ENCODE measurements at regions not wholly inside any gene's neighbourhood (a gene's known extent, or its start where the extent isn't known, plus 50 kb on each side); places are given as distances from the start of the nearest gene placed in this dataset.

DNA sequence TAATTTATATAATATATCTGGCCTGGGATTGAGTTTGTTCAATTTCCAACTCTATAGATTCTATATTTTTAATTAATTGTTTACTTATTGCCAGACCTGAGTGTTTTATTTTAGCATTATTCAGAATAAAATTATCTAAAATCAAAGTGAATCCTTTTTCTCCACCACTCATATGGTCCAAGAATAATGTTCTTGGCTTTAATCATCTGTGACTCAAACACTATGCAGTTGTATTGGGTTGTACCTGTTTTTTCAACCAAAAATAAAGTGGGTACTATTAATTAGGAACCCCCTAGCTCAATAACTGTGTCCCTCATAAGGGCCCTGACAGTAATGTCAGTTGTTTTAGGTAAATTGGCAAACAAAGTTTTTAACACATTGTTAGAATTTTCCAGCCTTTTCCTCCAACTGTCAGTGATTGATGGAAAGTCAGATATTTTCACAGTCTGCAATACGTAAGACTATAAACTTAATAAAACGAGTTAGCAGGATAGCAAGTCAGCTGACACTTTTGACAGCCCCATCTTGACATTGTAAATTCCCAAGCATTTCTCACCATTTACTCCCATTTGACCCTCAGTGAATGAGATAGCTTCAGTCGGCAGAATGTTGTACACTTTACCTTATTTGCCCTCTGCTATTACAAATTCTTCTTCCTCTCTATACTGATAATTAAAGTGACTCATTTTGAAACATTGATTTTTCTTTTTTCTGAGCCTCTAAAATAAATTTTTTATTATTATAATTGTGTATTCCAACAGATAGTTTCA lies 587.4 kb downstream of the METTL4 start:
- no peak for DNase-seq

DNA sequence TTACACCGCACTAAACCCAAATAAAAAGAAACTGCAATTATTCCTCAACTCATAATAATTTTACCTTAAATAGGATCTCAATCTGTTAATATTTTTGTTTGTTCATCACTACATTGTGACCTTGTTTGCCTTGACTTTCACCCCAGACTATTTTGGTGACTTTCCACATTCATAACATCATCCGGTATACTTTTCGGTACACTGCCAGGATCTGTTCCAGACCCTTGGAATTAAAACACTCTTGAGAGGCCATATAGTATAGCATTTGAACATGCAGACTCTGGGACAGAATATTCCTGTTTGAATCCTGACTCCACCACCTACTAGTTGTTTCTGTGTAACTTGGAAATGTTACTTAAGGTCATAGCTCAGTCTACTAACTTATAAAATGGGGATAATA lies 577.4 kb downstream of the METTL4 start:
- no peak for DNase-seq

DNA sequence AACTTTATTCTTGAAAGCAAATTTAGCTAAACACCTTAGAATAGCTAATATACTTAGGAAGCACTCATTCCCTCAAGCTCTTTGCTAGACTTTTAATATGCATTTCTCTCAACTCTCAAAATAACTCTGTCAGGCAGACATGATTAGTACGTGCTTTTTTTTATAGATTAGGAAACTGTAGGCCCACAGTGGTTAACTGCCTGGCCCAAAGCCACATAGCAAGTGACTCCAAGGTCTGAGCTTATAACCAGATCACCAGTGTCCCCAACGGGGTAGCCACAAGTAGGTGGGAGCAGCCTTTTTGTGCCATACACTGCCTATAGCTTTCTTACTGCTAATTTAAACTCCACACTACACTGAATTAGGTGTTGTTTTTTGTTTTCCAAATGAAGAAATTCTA lies 576.8 kb downstream of the METTL4 start:
- no peak for DNase-seq

DNA sequence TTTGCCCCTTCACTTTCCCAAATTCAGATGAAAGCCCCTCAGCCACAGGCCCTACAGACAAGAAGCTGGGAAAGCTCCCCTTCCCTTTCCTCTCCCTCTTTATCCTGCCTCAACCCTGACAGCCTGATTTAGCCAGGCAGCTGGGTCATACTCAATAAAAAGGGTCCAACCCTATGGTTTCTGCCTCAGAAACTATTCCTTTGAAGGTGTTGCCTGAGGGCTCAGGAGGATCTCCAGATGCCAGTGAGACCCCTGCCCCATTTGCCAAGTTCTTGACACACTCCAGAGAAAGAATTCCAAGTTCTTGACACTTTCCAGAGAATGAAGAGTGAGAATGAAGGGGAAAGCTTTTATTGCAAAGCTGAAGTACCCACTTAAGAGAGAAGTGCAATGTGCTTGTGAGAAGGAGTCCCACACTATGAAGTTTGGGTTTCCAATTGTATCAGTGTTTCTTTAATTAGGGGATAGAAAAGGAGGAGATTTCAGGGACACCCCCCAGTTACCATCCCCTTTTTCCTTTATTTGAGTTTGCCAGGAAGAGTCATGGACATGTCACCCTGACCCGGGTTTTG lies 576.2 kb downstream of the METTL4 start:
- no peak for DNase-seq

DNA sequence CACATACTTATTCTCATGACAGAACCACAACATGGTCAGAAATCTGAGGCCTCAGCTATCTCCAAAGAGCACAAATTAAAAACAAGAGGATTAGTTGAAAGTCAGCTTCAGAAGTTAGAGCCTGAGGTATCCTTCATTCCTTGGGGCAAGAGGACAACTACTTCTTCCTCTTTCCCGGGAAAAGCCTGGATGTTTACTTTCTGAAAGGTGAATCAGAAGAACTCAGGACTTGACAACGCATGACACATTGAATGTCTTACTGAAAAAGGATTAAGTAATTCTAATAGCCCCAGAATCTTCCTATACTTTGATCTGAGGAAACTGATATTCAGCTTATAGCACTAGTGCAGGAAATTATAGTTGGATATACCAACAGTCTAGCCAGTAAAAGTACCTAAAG lies 573.2 kb downstream of the METTL4 start:
- no peak for DNase-seq

DNA sequence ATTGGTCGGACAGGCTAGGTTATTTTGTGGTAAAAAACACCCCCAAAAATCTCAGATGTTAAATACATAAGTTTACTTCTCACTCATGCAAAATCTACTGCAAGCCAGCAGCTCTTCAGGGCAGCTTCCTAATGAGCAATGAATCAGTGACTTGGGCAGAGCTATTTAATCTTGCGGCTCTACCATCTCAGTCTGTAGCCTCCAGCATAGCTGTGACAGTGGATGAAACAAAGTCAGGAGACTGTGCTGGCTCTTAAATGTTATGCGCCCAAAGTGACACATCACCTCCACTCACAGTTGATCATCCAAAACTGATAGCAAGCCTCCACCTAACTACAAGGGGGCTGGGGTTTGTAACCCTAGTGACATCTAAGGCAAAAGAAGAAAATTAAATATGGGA lies 571.9 kb downstream of the METTL4 start:
- no peak for DNase-seq

DNA sequence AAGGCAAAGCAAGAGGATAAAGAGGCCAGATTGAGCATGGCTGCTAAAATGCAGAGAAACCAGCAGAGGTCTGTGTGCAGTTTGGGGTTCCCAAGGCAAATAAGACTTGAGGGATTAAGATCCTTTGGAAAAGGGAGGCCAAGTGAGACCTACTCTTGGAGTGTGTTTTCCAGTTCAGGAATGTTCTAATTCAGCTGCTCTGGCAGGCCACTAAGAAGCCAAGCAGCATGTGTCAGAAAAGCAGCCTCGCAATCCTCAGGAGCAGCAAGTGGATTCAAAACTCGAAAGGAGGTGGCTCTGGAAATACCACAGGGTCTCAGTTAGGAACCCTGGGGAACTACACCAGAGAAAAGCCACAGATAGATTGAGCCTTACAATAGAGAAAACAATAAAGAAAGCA lies 569.2 kb downstream of the METTL4 start:
- no peak for DNase-seq

DNA sequence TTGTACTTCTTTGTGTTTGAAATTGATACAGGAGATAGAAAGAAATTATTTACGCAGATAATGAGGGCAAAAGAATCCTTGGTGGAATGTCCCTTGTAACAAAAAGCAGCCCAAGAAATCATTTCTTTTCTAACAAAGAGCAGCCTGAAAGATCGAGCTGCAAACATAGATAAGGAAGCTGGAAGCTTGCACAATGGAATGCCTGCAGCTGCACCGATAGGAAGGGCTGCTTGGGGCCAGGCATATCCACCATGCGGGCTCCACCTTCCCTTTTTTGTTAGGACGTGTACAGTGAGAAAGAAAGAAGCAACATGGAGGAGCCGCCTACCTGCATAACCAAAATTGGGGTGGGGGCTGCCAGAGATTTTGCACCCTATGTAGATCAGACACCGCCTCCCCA lies 568.7 kb downstream of the METTL4 start:
- DNase-seq: no peak

DNA sequence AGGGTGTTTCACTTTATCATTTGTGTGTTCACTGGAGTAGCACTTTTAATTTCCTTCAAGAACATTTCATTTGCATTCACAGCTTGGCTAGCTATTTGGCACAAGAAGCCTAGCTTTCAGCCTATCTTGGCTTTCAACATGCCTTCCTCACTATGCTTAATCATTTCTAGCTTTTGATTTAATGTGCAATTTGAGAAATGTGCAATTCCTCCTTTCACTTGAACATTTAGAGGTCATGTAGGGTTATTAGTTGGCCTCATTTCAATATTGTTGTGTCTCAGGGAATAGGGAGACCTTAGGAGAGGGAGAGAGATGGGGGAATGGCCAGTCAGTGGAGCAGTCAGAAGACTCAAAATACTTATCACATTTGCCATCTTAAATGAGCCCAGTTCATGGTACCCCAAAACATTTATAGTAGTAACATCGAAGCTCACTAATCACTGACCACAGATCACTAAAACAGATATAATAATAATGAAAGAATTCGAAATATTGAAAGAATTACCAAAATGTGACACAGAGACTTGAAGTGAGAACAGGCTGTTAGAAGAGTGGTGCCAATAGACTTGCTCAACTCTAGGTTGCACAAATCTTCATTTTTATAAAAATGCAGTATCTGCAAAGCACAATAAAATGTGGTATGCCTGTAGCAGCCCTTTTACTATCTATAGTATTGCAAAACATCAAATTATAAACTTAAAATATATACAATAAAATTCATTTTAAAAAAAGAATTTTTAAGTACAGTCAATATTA lies 561.2 kb downstream of the METTL4 start:
- DNase-seq: no peak

DNA sequence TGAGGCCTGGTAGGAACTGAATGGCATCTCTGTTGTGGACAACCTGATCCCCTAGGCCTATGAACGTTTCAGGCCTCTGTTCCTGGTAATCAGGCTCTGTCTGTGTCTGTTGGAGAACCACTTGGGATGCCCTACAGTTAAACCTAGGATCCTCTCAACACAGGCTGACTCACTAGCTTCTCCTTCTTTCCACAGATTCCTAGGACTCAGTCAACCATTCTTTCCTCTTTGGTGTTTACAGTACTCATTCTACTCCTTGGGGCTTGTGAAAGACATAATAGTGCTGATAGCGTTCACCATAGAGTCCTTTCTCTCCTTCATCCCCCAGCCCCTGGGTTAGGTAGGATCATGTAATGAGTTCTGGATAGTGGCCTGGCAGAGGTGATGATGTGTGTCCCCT lies 544.3 kb downstream of the METTL4 start:
- DNase-seq: no peak

DNA sequence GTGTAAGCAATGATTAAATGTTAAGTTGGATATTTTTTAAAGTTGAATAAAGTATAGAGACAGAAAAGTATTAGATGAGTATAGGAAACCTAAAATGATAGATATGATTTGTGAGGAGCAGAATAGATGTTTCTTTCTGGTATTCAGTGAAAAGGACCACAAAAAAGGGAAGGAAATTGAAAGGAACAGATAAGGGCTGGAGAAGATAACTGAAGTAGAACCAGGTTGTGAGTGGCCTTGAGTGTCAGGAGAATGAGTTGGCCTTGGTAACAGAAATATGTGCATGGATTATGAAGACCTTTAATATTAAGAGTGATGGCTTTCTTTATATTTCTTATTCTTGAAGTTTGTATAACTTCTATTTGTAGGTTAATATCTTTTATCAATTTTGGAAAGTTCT lies 543.5 kb downstream of the METTL4 start:
- no peak for DNase-seq

DNA sequence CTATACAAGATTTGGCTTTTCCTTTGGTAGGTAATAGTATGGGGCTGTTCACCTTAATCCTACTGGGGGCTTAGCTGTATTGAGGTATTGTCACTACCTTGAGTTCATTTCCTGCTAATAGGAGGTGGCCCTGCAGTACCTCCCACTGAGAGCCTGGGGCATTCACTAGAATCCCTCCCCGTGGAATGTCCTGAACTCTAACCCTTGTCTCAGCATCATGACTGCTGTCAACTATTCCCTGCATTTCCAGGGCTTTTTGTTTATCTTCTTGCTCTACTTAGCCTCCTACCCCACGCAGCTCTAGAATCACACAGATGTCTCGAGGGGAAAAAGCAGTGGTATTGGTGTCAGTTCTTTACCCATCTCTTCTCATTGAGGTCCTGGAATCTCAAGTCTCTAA lies 542.3 kb downstream of the METTL4 start:
- no peak for DNase-seq

DNA sequence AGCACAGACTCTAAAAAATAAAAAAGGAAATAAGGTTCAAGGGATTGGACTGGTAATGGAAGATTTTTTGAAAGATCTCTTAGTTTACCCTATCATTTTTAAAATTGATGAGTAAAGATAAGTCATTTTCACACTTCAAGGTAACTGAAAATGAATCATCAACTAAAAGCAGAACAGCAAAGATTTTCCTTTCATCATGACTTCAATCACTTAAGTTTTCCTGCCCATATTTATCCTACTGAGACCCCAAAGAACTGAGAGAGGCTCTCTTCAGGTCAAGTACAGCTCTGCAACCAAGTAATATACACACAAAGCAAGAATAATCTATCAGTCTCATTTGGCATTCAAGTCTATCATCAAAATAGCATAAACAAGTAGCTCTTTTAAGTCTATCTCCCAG lies 540.7 kb downstream of the METTL4 start:
- no peak for DNase-seq

DNA sequence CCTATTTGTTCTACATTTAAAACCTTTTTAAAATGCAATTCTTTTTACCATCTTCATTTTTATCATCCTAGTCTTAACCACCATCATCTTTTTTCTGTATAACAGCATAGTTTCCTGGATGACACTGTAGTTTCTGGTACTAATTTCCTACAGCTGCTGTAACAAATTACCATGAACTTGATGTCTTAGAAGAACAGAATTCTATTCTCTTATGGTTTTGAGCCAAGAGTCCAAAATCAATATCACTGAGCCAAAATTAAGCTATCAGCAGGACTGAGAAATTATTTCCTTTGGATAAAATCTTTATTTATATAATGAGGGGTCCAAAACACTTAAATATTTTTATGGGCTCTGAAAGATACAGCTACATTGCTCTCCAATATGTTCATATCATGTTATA lies 539.3 kb downstream of the METTL4 start:
- DNase-seq: no peak

DNA sequence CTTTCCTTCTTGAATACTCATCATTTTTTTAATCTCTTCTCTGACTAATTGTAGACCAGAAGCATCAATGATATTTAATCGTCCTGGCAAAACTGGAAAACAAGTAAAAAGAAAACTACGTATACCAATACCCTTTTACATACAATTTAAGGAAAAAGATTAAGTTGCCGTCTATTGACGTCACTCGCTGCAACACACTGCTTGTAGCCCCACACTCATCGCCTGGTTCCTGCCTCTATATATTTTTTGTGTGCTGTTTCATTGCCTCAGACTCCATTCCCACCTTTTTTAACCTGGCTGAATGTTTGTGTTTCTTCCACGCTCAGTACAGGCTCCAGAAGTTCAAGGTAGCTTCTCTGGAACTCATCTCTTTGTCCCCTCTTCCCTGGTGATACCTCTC lies 536.2 kb downstream of the METTL4 start:
- no peak for DNase-seq

DNA sequence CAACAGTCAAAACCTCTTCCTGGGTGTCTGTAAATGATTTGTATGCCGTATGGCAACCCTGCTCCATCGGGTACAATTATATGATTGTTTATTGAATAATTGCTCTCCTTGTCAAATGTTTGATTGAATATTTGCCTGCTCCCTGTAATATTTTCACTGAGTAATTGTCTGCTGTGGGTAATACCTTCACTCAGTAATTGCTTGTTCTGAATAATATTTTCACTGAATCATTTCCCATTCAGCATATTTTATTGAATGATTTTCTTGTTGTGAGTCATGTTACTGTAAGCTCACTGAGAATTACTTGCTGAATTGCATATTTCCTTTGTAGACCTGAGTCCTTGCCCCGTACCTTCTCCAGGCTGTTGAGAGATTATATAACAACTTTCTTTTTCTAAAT lies 535.2 kb downstream of the METTL4 start:
- DNase-seq: no peak

DNA sequence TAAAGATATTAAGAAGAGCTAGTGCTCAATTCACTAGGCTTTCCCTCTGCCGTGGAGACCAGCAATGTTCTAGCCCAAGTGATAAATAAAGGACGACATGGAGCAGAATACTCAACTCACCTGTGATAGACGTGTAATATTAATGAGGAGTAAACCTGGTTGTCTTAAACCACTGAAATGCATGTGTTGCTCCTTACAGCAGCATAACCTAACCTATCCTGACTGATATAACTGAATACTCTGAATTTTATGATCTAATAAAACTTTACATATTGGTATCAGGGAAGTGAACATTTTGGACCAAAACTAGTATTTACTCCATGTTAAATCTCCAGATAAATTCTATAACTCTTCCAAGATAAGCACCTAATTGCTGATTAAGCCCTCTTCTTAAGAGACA lies 531.0 kb downstream of the METTL4 start:
- DNase-seq: no peak

DNA sequence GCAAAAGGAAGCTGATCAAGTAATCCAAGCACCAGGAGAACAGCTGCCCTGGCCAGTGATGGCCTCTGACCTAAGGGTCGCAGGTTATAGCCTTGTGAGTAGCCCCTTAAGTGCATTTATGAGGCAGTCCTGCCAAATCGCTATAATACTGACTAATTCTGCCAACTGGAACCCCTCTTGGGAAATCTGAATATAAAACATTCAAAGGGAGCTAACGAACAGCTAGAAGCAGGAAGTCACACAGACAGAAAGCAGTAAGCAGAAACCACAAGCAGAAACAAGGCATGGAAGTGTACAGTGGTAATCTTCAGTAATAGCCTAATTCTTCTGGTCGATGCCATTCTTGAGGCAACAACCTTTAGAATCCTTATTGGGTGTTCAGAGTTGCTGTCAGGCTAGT lies 521.3 kb downstream of the METTL4 start:
- DNase-seq: no peak

DNA sequence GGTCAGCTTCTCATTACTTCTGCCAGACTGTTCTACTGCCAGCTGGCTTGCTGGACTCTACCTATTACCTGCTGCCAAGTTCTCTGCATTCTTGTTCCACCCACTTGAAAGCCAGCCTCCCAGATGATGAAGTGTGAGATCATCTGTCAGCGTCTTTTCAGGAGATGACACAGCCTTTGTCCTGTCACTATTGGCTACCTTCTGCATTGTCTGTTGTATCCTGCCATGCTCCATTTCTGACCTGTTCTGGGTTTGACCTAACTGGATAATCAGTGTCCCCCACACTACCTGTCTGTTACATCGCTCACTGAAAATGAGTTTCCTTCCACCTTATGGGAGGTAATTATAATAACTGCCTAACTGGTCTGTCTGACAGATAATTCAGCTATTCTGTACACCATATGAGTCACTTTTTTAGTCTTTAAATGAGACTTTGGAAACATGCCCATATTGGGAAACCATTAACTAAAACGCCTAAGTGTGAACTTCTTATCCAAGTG lies 520.6 kb downstream of the METTL4 start:
- no peak for DNase-seq

DNA sequence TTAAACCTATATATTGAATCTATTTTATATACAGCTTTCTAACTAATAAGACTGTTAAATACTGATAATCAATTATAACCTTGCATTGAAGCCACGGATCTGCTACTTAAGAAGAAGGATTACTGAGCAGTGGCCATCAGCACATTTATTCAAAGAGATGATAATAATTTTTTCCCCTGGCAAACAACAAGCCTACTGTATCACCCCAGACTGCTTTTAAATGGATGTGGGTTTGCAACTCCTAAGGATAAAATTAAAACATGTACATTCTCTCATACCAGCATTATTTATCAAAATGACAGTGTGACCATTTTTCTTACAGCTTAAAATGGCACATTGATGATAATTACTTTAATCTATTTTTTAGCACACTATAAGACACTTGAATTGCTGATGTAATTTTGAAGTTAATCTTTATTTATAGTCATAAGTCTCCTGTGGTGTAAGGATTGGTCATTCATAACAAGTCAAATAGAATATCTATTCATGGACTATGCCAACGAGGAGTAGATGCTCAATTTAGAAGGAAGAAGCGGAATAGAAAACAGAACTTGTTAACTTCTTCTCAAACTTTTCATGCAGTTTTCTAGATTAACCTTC lies 517.7 kb downstream of the METTL4 start:
- DNase-seq: no peak

DNA sequence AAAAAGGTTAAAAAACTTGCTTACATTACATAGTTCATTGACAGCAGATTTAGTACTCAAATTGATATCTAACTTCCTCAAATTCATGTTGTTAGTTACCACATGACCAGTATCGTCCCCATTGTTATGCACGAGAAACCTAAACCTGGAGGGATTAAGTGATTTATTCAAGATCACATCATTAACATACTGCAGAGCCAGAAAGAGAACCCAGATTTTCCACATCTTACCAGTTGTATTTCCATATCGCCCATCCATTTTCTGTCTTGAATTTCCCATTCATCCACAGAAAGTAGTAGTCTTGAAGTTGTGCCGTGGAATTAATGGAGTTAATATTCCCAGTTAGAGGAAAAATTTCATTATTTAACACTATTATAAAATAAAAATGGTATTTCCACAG lies 512.0 kb downstream of the METTL4 start:
- DNase-seq: no peak

DNA sequence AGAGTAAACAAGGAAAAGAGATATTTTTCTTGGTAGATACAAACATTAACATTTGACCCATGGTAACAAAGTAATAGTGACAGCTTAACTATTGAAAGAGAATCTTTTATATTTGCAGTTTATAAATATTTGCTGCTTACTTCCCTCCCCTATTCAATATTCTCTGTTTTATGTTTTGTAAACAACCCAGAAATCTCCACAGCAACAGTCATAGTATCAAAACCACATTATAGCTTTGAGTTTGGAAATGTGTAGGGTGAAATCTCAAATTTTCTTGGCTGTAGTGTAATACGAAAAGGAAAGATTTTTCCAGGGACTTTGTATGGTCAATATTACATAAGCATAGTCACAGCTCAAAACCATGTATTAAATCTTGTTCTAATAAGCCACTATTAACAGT lies 511.2 kb downstream of the METTL4 start:
- DNase-seq: no peak

DNA sequence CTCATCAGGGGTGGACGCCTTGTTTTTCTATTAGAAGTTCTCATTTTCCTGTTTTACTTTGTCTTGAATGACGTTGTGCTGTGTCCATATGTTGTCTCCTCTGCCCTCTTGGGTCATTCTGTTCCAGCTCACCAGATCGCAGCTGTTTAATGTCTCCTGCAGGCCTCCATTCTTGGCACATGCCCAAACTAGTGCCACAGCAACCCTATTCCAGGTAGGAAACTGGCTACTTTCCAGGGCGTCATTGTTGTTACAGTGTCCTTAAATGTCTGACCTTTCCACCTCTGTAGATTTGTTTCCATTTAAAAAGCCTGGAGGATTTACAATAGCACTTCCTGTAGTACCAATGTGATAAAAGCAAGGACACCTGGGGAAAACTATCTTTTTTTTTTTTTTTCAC lies 500.7 kb downstream of the METTL4 start:
- DNase-seq: no peak

DNA sequence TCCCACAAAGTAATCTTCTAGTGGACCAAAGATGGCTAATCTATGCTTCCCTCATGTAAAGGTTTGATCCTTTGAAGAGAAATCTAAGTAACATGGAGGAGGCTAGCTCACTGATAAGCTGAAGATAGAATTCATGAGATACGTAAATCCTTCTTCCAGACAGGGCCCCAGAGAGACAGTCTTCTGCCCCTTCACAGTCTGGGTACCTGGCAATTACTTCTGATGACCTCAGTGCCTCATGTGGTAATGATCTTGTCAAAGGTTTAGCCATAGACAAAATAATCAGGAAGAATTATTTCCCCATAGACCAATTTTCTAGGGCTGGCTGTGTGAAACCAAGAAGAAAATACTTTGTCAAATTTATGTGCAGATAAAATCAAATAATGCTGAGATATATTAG lies 495.8 kb downstream of the METTL4 start:
- DNase-seq: no peak
